Adipocyte (in vitro differentiated cells): ENCODE measurements at regions not wholly inside any gene's neighbourhood (a gene's known extent, or its start where the extent isn't known, plus 50 kb on each side); places are given as distances from the start of the nearest gene placed in this dataset.

Source experiments
- DNase-seq: peaks from one replicate; pipeline ENCODE4 v3.0.0-alpha.2; 2015; ENCODE audit warnings: low read depth
- H3K27me3 ChIP-seq: replicated peaks from 2 replicates; pipeline ENCODE4 v1.7.0; 2013; ENCODE audit warnings: mild to moderate bottlenecking, low read length, moderate library complexity; ENCODE audit not compliant: control insufficient read depth, insufficient read depth
- H3K36me3 ChIP-seq: 2 replicates; pipeline ENCODE4 v1.7.0; 2013; ENCODE audit warnings: low read length, mild to moderate bottlenecking, moderate library complexity; ENCODE audit not compliant: control insufficient read depth, insufficient read depth, severe bottlenecking
- H3K4me1 ChIP-seq: 2 replicates; pipeline ENCODE4 v1.7.0; 2013; ENCODE audit warnings: mild to moderate bottlenecking, low read length, moderate library complexity; ENCODE audit not compliant: control insufficient read depth, insufficient read depth
- H3K4me3 ChIP-seq: 2 replicates; pipeline ENCODE4 v1.7.0; 2013; ENCODE audit warnings: mild to moderate bottlenecking, low read length, moderate library complexity
- H3K9ac ChIP-seq: 2 replicates; pipeline ENCODE4 v1.7.0; 2013; ENCODE audit warnings: mild to moderate bottlenecking, low read length, moderate library complexity
- H3K9me3 ChIP-seq: 2 replicates; pipeline ENCODE4 v1.7.0; 2013; ENCODE audit warnings: mild to moderate bottlenecking, low read length, moderate library complexity; ENCODE audit not compliant: control insufficient read depth

- H3K9me3 ChIP-seq = peaks cover 11% of the 10 kb centered on the region
- H3K4me1 ChIP-seq = peaks cover 30% of the 10 kb centered on the region
- no peaks in the 10 kb centered on the region for H3K27me3 ChIP-seq
- no peak overlapping the region for H3K9ac ChIP-seq
- H3K36me3 ChIP-seq = no peaks in the 10 kb centered on the region
- DNase-seq = no peak
- H3K4me3 ChIP-seq = no peak overlapping the region
These were observed 735.6 kb upstream of the MARCKS start for GRCh38 chr6:113121571-113121970.

DNA sequence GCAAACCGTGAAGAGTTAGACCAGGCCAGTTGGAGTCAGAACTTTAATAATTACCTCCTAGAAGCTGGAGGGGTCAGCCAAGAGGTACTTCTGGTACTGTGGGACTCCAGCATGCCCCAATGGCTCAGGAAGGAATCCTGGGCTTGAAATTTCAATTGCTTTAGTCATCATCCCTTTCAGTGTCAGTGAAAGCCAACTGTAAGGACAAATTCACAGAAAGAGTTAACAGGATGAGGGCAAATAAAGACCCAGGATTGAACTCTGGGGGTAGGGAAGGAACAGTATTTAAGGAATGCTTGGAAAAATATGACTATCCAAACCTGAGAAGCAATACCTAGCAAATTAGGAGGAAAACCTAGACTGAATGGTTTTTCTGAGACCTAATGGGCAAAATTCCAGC is 735.1 kb upstream of the MARCKS start:
- H3K4me3 ChIP-seq = no peak overlapping the region

DNA sequence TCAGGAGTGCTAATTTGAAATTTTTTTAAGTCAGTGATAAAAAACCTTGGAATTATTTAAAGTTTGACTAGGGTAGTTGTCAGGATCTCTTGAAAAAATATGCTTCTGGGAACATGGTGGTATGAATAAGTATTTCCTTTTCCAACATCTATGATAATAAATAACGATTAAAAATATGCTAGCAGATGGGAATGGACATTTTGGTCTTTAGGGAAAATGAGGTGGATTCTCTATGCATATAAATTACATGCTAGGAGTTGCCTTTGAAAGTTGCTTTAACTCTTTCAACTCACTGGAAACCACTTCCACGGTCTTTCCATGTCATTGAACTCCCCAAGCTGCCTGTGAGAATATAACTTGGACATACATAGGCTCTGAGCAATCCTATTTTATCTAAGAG is 731.5 kb upstream of the MARCKS start:
- no peaks in the 10 kb centered on the region for H3K27me3 ChIP-seq
- H3K36me3 ChIP-seq = no peaks in the 10 kb centered on the region

More for the DNA sequence above, 735.1 kb upstream of the MARCKS start:
- H3K4me1 ChIP-seq = peaks cover 30% of the 10 kb centered on the region
- no peak overlapping the region for H3K9ac ChIP-seq
- DNase-seq = peak; percentile 75
- H3K36me3 ChIP-seq = no peaks in the 10 kb centered on the region
- peaks cover 8% of the 10 kb centered on the region for H3K9me3 ChIP-seq
- no peaks in the 10 kb centered on the region for H3K27me3 ChIP-seq

DNA sequence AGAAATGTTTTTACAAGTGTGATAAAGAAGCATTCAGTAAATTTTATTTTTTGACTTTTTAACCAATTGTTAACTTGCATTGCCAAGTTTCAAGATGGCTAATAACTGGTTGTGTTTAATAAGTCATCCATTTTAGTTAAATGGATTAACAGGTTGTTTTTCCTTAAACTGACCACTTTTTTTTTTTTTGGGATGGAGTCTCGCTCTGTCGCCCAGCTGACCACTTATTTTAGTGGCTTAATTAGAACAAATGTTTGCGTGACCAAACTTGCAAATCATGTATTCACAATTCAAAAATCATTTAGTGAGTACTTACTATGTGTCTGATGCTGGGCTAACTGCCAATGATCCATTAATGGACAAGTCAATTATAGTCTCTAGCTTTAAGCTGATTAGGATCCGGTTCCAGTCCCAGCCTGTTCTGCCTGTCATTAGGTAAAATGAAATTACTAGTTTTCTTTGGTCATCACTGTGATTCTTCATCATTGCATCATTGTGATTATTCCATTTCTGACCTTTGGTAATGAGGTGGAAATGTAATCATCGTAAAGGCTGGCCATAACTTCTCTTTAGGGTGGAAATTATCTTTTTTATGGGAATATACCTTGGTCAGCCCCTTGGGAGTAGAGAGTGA is 729.2 kb upstream of the MARCKS start:
- no peaks in the 10 kb centered on the region for H3K36me3 ChIP-seq
- no peak for DNase-seq
- H3K9ac ChIP-seq = no peak overlapping the region
- H3K4me3 ChIP-seq = no peak overlapping the region
- peaks cover 3% of the 10 kb centered on the region for H3K4me1 ChIP-seq
- no peaks in the 10 kb centered on the region for H3K27me3 ChIP-seq
- H3K9me3 ChIP-seq = no peaks in the 10 kb centered on the region

More for the DNA sequence above, 731.5 kb upstream of the MARCKS start:
- Histone ChIP-seq H3K9ac (no peak overlapping the region), H3K4me3 (no peak overlapping the region), H3K4me1 (peaks cover 20% of the 10 kb centered on the region), H3K9me3 (no peaks in the 10 kb centered on the region)
- no peak for DNase-seq

GRCh38 chr6:113128661-113129060 is 728.5 kb upstream of the MARCKS start:
- H3K36me3 ChIP-seq = no peaks in the 10 kb centered on the region
- H3K4me1 ChIP-seq = peaks cover 3% of the 10 kb centered on the region
- no peaks in the 10 kb centered on the region for H3K27me3 ChIP-seq
- DNase-seq = no peak
- no peak overlapping the region for H3K9ac ChIP-seq
- no peaks in the 10 kb centered on the region for H3K9me3 ChIP-seq
- H3K4me3 ChIP-seq = no peak overlapping the region

DNA sequence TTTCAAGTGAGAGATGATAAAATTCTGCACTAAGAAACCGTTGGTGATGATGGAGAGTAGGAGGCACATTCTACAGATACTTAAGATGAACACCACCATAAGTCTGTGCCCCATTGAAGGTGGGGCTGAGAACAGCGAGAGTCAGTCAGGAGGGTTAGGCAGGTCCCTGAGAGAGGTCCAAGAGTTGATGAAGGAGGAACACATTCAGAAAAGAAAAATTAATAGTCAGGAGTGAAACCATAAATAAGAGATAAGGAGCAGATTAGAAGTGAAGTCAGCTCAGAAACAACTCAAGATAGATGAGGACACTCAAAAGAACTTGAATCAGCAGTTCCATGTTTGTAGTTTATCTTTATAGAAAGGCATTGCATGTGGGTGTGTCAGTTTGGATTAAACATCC is 727.2 kb upstream of the MARCKS start:
- Histone ChIP-seq H3K27me3 (no peaks in the 10 kb centered on the region), H3K4me1 (peaks cover 3% of the 10 kb centered on the region), H3K9ac (no peak overlapping the region), H3K9me3 (no peaks in the 10 kb centered on the region), H3K4me3 (no peak overlapping the region), H3K36me3 (no peaks in the 10 kb centered on the region)
- DNase-seq = no peak

DNA sequence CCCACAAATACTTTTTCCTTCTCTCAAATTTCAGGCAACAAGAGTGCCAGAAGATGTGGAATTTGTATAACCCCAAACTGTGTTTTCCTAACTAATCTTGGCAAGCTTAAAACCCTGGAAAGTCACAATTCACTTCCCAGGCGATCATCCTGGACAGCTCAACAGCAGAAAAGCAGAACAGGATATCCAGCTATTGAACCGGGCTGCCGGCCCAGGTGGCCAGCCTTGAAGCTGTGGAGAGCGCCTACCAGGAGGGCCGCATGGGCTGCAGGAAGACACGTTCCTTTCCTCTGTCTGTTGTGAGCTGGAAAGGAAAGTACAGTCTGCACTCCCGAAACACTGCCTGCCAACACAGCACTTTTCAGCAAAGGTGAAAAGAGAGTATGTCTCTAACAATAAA is 719.7 kb upstream of the MARCKS start:
- no peaks in the 10 kb centered on the region for H3K9me3 ChIP-seq
- H3K4me3 ChIP-seq = no peak overlapping the region
- H3K4me1 ChIP-seq = no peaks in the 10 kb centered on the region
- no peak overlapping the region for H3K9ac ChIP-seq
- DNase-seq = peak; percentile 22
- no peaks in the 10 kb centered on the region for H3K36me3 ChIP-seq
- no peaks in the 10 kb centered on the region for H3K27me3 ChIP-seq

GRCh38 chr6:113140721-113141120 is 716.4 kb upstream of the MARCKS start:
- H3K9ac ChIP-seq = no peak overlapping the region
- DNase-seq = no peak
- no peaks in the 10 kb centered on the region for H3K4me1 ChIP-seq
- no peak overlapping the region for H3K4me3 ChIP-seq
- no peaks in the 10 kb centered on the region for H3K27me3 ChIP-seq
- no peaks in the 10 kb centered on the region for H3K36me3 ChIP-seq
- H3K9me3 ChIP-seq = no peaks in the 10 kb centered on the region

DNA sequence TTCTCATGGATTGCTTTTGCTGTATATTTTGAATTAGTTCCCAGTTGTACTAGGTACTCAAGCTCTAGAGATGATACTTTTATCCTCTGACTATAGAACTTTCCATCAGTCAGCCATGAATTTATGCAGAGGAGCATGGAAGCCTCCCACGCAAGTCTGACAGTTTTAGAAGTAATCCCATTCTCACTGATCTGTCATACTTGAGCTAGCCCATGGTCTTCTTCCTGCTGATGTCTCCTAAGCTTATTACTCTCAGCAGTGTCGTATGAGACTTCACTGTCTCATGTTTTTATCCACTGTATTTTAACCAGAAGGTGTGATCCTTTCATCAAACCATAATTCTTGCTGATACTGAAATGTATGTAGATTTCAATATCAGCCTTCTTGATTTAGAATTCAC is 715.2 kb upstream of the MARCKS start:
- Histone ChIP-seq H3K36me3 (no peaks in the 10 kb centered on the region), H3K27me3 (no peaks in the 10 kb centered on the region), H3K9me3 (no peaks in the 10 kb centered on the region), H3K4me3 (no peak overlapping the region), H3K9ac (no peak overlapping the region), H3K4me1 (no peaks in the 10 kb centered on the region)
- no peak for DNase-seq

GRCh38 chr6:113142671-113143174 is 714.4 kb upstream of the MARCKS start:
- no peaks in the 10 kb centered on the region for H3K27me3 ChIP-seq
- H3K9ac ChIP-seq = no peak overlapping the region
- no peaks in the 10 kb centered on the region for H3K36me3 ChIP-seq
- no peak for DNase-seq
- no peak overlapping the region for H3K4me3 ChIP-seq
- H3K4me1 ChIP-seq = no peaks in the 10 kb centered on the region
- H3K9me3 ChIP-seq = no peaks in the 10 kb centered on the region

GRCh38 chr6:113143206-113143605 is 713.9 kb upstream of the MARCKS start:
- no peaks in the 10 kb centered on the region for H3K4me1 ChIP-seq
- no peaks in the 10 kb centered on the region for H3K27me3 ChIP-seq
- DNase-seq = no peak
- H3K9ac ChIP-seq = no peak overlapping the region
- no peak overlapping the region for H3K4me3 ChIP-seq
- no peaks in the 10 kb centered on the region for H3K36me3 ChIP-seq
- no peaks in the 10 kb centered on the region for H3K9me3 ChIP-seq

- no peak overlapping the region for H3K9ac ChIP-seq
- no peaks in the 10 kb centered on the region for H3K27me3 ChIP-seq
- no peak for DNase-seq
- no peak overlapping the region for H3K4me3 ChIP-seq
- no peaks in the 10 kb centered on the region for H3K4me1 ChIP-seq
- H3K36me3 ChIP-seq = no peaks in the 10 kb centered on the region
- no peaks in the 10 kb centered on the region for H3K9me3 ChIP-seq
These were observed 713.0 kb upstream of the MARCKS start for GRCh38 chr6:113144117-113144516.
